ENCODE measurements at regions not wholly inside any gene's neighbourhood (a gene's known extent, or its start where the extent isn't known, plus 50 kb on each side); places are given as distances from the start of the nearest gene placed in this dataset.

- H3K36me3 ChIP-seq: no peaks in the 10 kb centered on the region
- no peak for DNase-seq
- H3K9me3 ChIP-seq (replicated peaks): no peaks in the 10 kb centered on the region
- intact Hi-C loops (cut with micrococcal nuclease): no loop called here
- no peak overlapping the region for H3K4me3 ChIP-seq
- no peak overlapping the region for H3K27ac ChIP-seq (replicated peaks)
- peak; percentile 32 for TF ChIP-seq CTCF (IDR thresholded peaks at IDR 0.05; ENCODE audit: borderline replicate concordance)
- H3K4me1 ChIP-seq: no peaks in the 10 kb centered on the region
- no peaks in the 10 kb centered on the region for H3K27me3 ChIP-seq (ENCODE audit: low read depth)
Observed at GRCh38 chr10:85105614-85106255, 777.3 kb downstream of the CCSER2 start.

GRCh38 chr10:85111271-85111670 lies 782.9 kb downstream of the CCSER2 start:
- intact Hi-C loops (cut with micrococcal nuclease): no loop called here
- Histone ChIP-seq H3K27me3 (ENCODE audit: low read depth) (no peaks in the 10 kb centered on the region), H3K9me3 (replicated peaks) (no peaks in the 10 kb centered on the region), H3K27ac (replicated peaks) (no peak overlapping the region), H3K4me3 (no peak overlapping the region), H3K4me1 (no peaks in the 10 kb centered on the region), H3K36me3 (no peaks in the 10 kb centered on the region)
- TF ChIP-seq CTCF (IDR thresholded peaks at IDR 0.05; ENCODE audit: borderline replicate concordance): no peak
- DNase-seq: no peak

DNA sequence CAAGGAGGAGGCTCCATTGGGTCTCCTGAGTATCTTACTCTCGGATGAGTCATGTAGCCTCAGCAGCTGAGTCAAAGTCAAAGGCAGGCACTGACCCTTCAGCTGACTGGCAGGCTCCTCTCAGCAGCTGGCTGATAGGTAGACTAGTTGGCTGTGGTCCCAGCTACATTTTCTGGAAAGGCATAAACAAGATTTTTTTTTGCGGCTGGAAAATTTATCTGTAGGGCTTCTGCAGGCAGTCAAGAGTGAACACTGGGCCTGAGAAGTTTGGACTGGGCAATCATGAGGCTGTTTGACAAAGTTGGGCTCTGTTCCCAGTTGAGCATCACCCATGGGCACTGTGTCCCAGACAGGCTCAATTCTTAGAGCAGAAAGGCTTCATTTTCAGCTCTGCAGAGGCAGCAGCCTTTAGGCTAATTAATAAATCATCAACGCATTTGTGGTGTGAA lies 796.2 kb downstream of the CCSER2 start:
- no peak for DNase-seq
- H3K36me3 ChIP-seq: no peaks in the 10 kb centered on the region
- no peak overlapping the region for H3K27ac ChIP-seq (replicated peaks)
- peaks cover 5% of the 10 kb centered on the region for H3K9me3 ChIP-seq (replicated peaks)
- intact Hi-C loops (cut with micrococcal nuclease): no loop called here
- no peaks in the 10 kb centered on the region for H3K4me1 ChIP-seq
- H3K4me3 ChIP-seq: no peak overlapping the region
- no peaks in the 10 kb centered on the region for H3K27me3 ChIP-seq (ENCODE audit: low read depth)
- no peak for TF ChIP-seq CTCF (IDR thresholded peaks at IDR 0.05; ENCODE audit: borderline replicate concordance)

- TF ChIP-seq CTCF (IDR thresholded peaks at IDR 0.05; ENCODE audit: borderline replicate concordance): no peak
- no peak for DNase-seq
- Histone ChIP-seq H3K4me3 (no peak overlapping the region), H3K27me3 (ENCODE audit: low read depth) (no peaks in the 10 kb centered on the region), H3K9me3 (replicated peaks) (no peaks in the 10 kb centered on the region), H3K4me1 (no peaks in the 10 kb centered on the region), H3K36me3 (no peaks in the 10 kb centered on the region), H3K27ac (replicated peaks) (no peak overlapping the region)
- intact Hi-C loops (cut with micrococcal nuclease): no loop called here
Observed at GRCh38 chr10:85137253-85137652, 808.9 kb downstream of the CCSER2 start.

GRCh38 chr10:85138046-85138445 lies 809.7 kb downstream of the CCSER2 start:
- DNase-seq: no peak
- Histone ChIP-seq H3K4me1 (no peaks in the 10 kb centered on the region), H3K27ac (replicated peaks) (no peak overlapping the region), H3K27me3 (ENCODE audit: low read depth) (no peaks in the 10 kb centered on the region), H3K36me3 (no peaks in the 10 kb centered on the region), H3K9me3 (replicated peaks) (no peaks in the 10 kb centered on the region), H3K4me3 (no peak overlapping the region)
- no peak for TF ChIP-seq CTCF (IDR thresholded peaks at IDR 0.05; ENCODE audit: borderline replicate concordance)
- intact Hi-C loops (cut with micrococcal nuclease): no loop called here

Measured in left ventricle myocardium inferior (tissue), 1 donor.